H9 (cell line): ENCODE measurements at regions not wholly inside any gene's neighbourhood (a gene's known extent, or its start where the extent isn't known, plus 50 kb on each side); places are given as distances from the start of the nearest gene placed in this dataset.

Experiments
- DNase-seq: peaks from one replicate; pipeline ENCODE4 v3.0.0-alpha.2; 2017
- H2AFZ ChIP-seq: one replicate; pipeline ENCODE4 v1.6.1; 2013; ENCODE audit warnings: mild to moderate bottlenecking, low read length, control low read depth, moderate library complexity
- H2AK5ac ChIP-seq: 2 replicates; pipeline ENCODE4 v1.6.1; 2013; ENCODE audit warnings: low read length, control low read depth, mixed read lengths; ENCODE audit not compliant: insufficient read length
- H2BK120ac ChIP-seq: one replicate; pipeline ENCODE4 v1.6.1; 2013; ENCODE audit warnings: low read depth, mild to moderate bottlenecking, low read length, control low read depth, inconsistent platforms; ENCODE audit not compliant: poor library complexity, severe bottlenecking
- H2BK12ac ChIP-seq: 2 replicates; pipeline ENCODE4 v1.6.1; 2013; ENCODE audit warnings: low read length, control low read depth, mixed read lengths, low read depth; ENCODE audit not compliant: insufficient read length
- H2BK15ac ChIP-seq: 2 replicates; pipeline ENCODE4 v1.6.1; 2013; ENCODE audit warnings: low read depth, low read length, control low read depth
- H2BK20ac ChIP-seq: one replicate; pipeline ENCODE4 v1.6.1; 2013; ENCODE audit warnings: low read depth, mild to moderate bottlenecking, low read length, control low read depth, inconsistent platforms; ENCODE audit not compliant: poor library complexity, severe bottlenecking
- H2BK5ac ChIP-seq: 2 replicates; pipeline ENCODE4 v1.6.1; 2013; ENCODE audit warnings: low read length, control low read depth, mixed read lengths; ENCODE audit not compliant: insufficient read length
- H3K14ac ChIP-seq: 2 replicates; pipeline ENCODE4 v1.6.1; 2013; ENCODE audit warnings: low read length, control low read depth; ENCODE audit not compliant: insufficient read depth
- H3K18ac ChIP-seq: 2 replicates; pipeline ENCODE4 v1.6.1; 2013; ENCODE audit warnings: low read depth, mild to moderate bottlenecking, mixed read lengths, low read length, control low read depth; ENCODE audit not compliant: insufficient read length
- H3K23ac ChIP-seq: 2 replicates; pipeline ENCODE4 v1.6.1; 2013; ENCODE audit warnings: low read length, control low read depth, mixed read lengths, low read depth; ENCODE audit not compliant: insufficient read length
- H3K23me2 ChIP-seq: 2 replicates; pipeline ENCODE4 v1.6.1; 2013; ENCODE audit warnings: low read depth, mild to moderate bottlenecking, mixed read lengths, low read length, control low read depth; ENCODE audit not compliant: insufficient read length, poor library complexity, severe bottlenecking
- H3K27ac ChIP-seq: 2 replicates; pipeline ENCODE4 v1.5.1; 2013; ENCODE audit warnings: low read length, control low read depth, mixed read lengths, low read depth; ENCODE audit not compliant: insufficient read length
- H3K27me3 ChIP-seq: 2 replicates; pipeline ENCODE4 v1.6.1; 2013; ENCODE audit warnings: low read length, control low read depth, inconsistent platforms; ENCODE audit not compliant: insufficient read depth
- H3K4ac ChIP-seq: 2 replicates; pipeline ENCODE4 v1.6.1; 2013; ENCODE audit warnings: low read depth, mild to moderate bottlenecking, control low read depth, inconsistent platforms, low read length, moderate library complexity
- H3K4me1 ChIP-seq: 2 replicates; pipeline ENCODE4 v1.6.1; 2013; ENCODE audit warnings: low read length, control low read depth, inconsistent platforms; ENCODE audit not compliant: insufficient read depth
- H3K4me2 ChIP-seq: 2 replicates; pipeline ENCODE4 v1.6.1; 2013; ENCODE audit warnings: low read length, control low read depth, mixed read lengths; ENCODE audit not compliant: insufficient read length, insufficient read depth
- H3K56ac ChIP-seq: 2 replicates; pipeline ENCODE4 v1.6.1; 2013; ENCODE audit warnings: low read depth, mild to moderate bottlenecking, mixed read lengths, low read length, control low read depth; ENCODE audit not compliant: insufficient read length
- H3K79me1 ChIP-seq: 2 replicates; pipeline ENCODE4 v1.6.1; 2013; ENCODE audit warnings: low read depth, mild to moderate bottlenecking, moderate library complexity, low read length, control low read depth, inconsistent platforms; ENCODE audit not compliant: insufficient read depth, poor library complexity, severe bottlenecking
- H3K79me2 ChIP-seq: 2 replicates; pipeline ENCODE4 v1.6.1; 2013; ENCODE audit warnings: low read length, control low read depth, inconsistent platforms; ENCODE audit not compliant: insufficient read depth
- H3K9ac ChIP-seq: 2 replicates; pipeline ENCODE4 v1.6.1; 2013; ENCODE audit warnings: low read length, control low read depth, mixed read lengths; ENCODE audit not compliant: insufficient read length; ENCODE audit errors: extremely low read depth
- H3K9me3 ChIP-seq: one replicate; pipeline ENCODE4 v1.6.1; 2013; ENCODE audit warnings: low read depth, low read length, inconsistent platforms; ENCODE audit not compliant: control insufficient read depth
- H3T11ph ChIP-seq: one replicate; pipeline ENCODE4 v1.6.1; 2013; ENCODE audit warnings: mild to moderate bottlenecking, low read length, control low read depth, inconsistent platforms
- H4K20me1 ChIP-seq: one replicate; pipeline ENCODE4 v1.6.1; 2013; ENCODE audit not compliant: control insufficient read depth, insufficient read length, insufficient read depth
- H4K5ac ChIP-seq: 2 replicates; pipeline ENCODE4 v1.6.1; 2013; ENCODE audit warnings: low read depth, mild to moderate bottlenecking, mixed read lengths, low read length, control low read depth; ENCODE audit not compliant: insufficient read length
- H4K8ac ChIP-seq: replicated peaks from 2 replicates; pipeline ENCODE4 v1.6.1; 2013; ENCODE audit warnings: low read length, control low read depth, mixed read lengths, low read depth; ENCODE audit not compliant: insufficient read length
- H4K91ac ChIP-seq: 2 replicates; pipeline ENCODE4 v1.6.1; 2013; ENCODE audit warnings: low read depth, mild to moderate bottlenecking, moderate library complexity, mixed read lengths, low read length, control low read depth; ENCODE audit not compliant: insufficient read length
- H3K27ac Mint-ChIP-seq, 3 experiments: 2 replicates in 2 of 3; 3 replicates in 1 of 3; pipeline ENCODE4 v1.8.0; 2020 to 2021; ENCODE audit warnings: mixed read lengths in 3 of 3, mild to moderate bottlenecking in 1 of 3, moderate library complexity in 1 of 3
- H3K27me3 Mint-ChIP-seq: 2 replicates; pipeline ENCODE4 v1.8.0; 2021; ENCODE audit warnings: low read depth, mild to moderate bottlenecking, moderate library complexity, mixed read lengths
- H3K36me3 Mint-ChIP-seq, 3 experiments: 2 replicates in 2 of 3; 3 replicates in 1 of 3; pipeline ENCODE4 v1.8.0; 2020 to 2021; ENCODE audit warnings: low read depth in 3 of 3, mixed read lengths in 3 of 3; ENCODE audit not compliant: insufficient read depth in 1 of 3
- H3K4me1 Mint-ChIP-seq, 2 experiments: 2 replicates each; pipeline ENCODE4 v1.8.0; 2020; ENCODE audit warnings: mixed read lengths in 2 of 2
- H3K4me3 Mint-ChIP-seq, 2 experiments: 2 replicates in 1 of 2; 3 replicates in 1 of 2; pipeline ENCODE4 v1.8.0; 2020 to 2021; ENCODE audit warnings: mild to moderate bottlenecking in 2 of 2, mixed read lengths in 2 of 2, moderate library complexity in 1 of 2
- H3K9me3 Mint-ChIP-seq, 2 experiments: 2 replicates in 1 of 2; 3 replicates in 1 of 2; pipeline ENCODE4 v1.8.0; 2020; ENCODE audit warnings: mild to moderate bottlenecking in 2 of 2, mixed read lengths in 2 of 2, moderate library complexity in 1 of 2
- CTCF ChIP-seq: fragments of 200-600 bp; sonication (generic); conservative IDR thresholded peaks from 3 replicates; pipeline ENCODE4 v1.8.0; 2021; ENCODE audit warnings: antibody characterized with exemption, mild to moderate bottlenecking
- WGBS: extraction: QIAGEN DNeasy Blood & Tissue Kit; methylation state at CpG from one replicate; pipeline ENCODE4 v1.1.7; 2013; ENCODE audit warnings: missing lambda C conversion rate, low lambda C conversion rate, mixed read lengths; ENCODE audit not compliant: insufficient read length; ENCODE audit errors: extremely low coverage; 5-methylcytosine and 5-hydroxymethylcytosine counted together

GRCh38 chr1:195909061-195909460 is 699.2 kb downstream of the KCNT2 start:
- H2BK15ac ChIP-seq: no peak overlapping the region
- no peak overlapping the region for H3K18ac ChIP-seq
- H3K79me1 ChIP-seq: no peaks in the 10 kb centered on the region
- H2BK5ac ChIP-seq: no peak overlapping the region
- no peak overlapping the region for H4K8ac ChIP-seq
- no peaks in the 10 kb centered on the region for H3K9me3 ChIP-seq
- DNase-seq: no peak
- Mint-ChIP-seq H3K27me3 (no peaks in the 10 kb centered on the region), H3K4me1 (no peaks in the 10 kb centered on the region), H3K9me3 (no peaks in the 10 kb centered on the region), H3K36me3 (no peaks in the 10 kb centered on the region), H3K4me3 (no peak overlapping the region), H3K27ac (peak overlapping the region in 2 of 3 experiments; percentile 40; a peak in 2 of 7 replicates)
- H3K4ac ChIP-seq: no peak overlapping the region
- H4K20me1 ChIP-seq: no peaks in the 10 kb centered on the region
- no peak overlapping the region for H4K5ac ChIP-seq
- no peak overlapping the region for H2BK12ac ChIP-seq
- no peak overlapping the region for H2AFZ ChIP-seq
- H3K56ac ChIP-seq: no peak overlapping the region
- H3K23me2 ChIP-seq: no peaks in the 10 kb centered on the region
- no peak overlapping the region for H2AK5ac ChIP-seq
- H3K4me1 ChIP-seq: no peaks in the 10 kb centered on the region
- no peak overlapping the region for H2BK20ac ChIP-seq
- no peaks in the 10 kb centered on the region for H3K79me2 ChIP-seq
- H3K27me3 ChIP-seq: no peaks in the 10 kb centered on the region
- no peak overlapping the region for H3K27ac ChIP-seq
- H4K91ac ChIP-seq: no peak overlapping the region
- no peak overlapping the region for H3K4me2 ChIP-seq
- no peak overlapping the region for H3K9ac ChIP-seq
- no peak for TF ChIP-seq CTCF
- H3T11ph ChIP-seq: no peak overlapping the region
- no peak overlapping the region for H3K14ac ChIP-seq
- H2BK120ac ChIP-seq: no peak overlapping the region
- no CpG with 5 or more reads among the region's 6 CpGs for WGBS
- H3K23ac ChIP-seq: no peak overlapping the region
